Panc1 (cell line): ENCODE measurements at regions not wholly inside any gene's neighbourhood (a gene's known extent, or its start where the extent isn't known, plus 50 kb on each side); places are given as distances from the start of the nearest gene placed in this dataset.

Source experiments
- ATAC-seq: fragments of 200-7000 bp; cut with Tn5 transposase; 2 replicates; pipeline ENCODE4 v1.9.1; 2020; ENCODE audit warnings: mild to moderate bottlenecking, moderate library complexity
- BruUV-seq: library from RNA; stranded (reverse); fragments of 400-500 nt; replicated peaks from 2 replicates; lab custom pipeline; 2021; lab: Mats Ljungman, UMichigan
- CTCF ChIA-PET: fragments of 300-600 bp; sonication (Branson Sonifier 250); formaldehyde crosslinking; loops from one replicate; lab custom pipeline; 2022; ENCODE audit warnings: antibody characterized with exemption; lab: Charles Lee
- POLR2A ChIA-PET: fragments of 300-600 bp; sonication (Branson Sonifier 250); formaldehyde crosslinking; loops from one replicate; lab custom pipeline; 2022; ENCODE audit warnings: antibody characterized with exemption; lab: Charles Lee
- DNase-seq: peaks from one replicate; pipeline ENCODE4 v3.0.0-alpha.2; 2010; ENCODE audit warnings: low read depth, low spot score
- H3K27ac ChIP-seq: 2 replicates; pipeline ENCODE4 v1.5.1; 2011; ENCODE audit warnings: mild to moderate bottlenecking, low read length, inconsistent platforms
- H3K27me3 ChIP-seq: fragments of 200-500 bp; sonication (Bioruptor generic); 2 replicates; pipeline ENCODE4 v1.6.0; 2014; ENCODE audit warnings: low read length, inconsistent platforms; ENCODE audit not compliant: control insufficient read depth, insufficient read depth
- H3K36me3 ChIP-seq: fragments of 200-500 bp; sonication (Bioruptor generic); 2 replicates; pipeline ENCODE4 v1.5.1; 2014; ENCODE audit warnings: inconsistent platforms, mild to moderate bottlenecking, low read length, moderate library complexity; ENCODE audit not compliant: control insufficient read depth, insufficient read depth
- H3K4me1 ChIP-seq: 2 replicates; pipeline ENCODE4 v1.5.1; 2011; ENCODE audit warnings: inconsistent platforms, mild to moderate bottlenecking, low read length, moderate library complexity; ENCODE audit not compliant: control insufficient read depth, insufficient read depth
- H3K4me3 ChIP-seq, 2 experiments: 2 replicates each; pipeline ENCODE4 v1.5.1; 2011 to 2012; ENCODE audit warnings: low read depth in 2 of 2, low read length in 2 of 2, mild to moderate bottlenecking in 2 of 2, inconsistent platforms in 1 of 2, moderate library complexity in 1 of 2
- H3K9me3 ChIP-seq: fragments of 200-500 bp; sonication (Bioruptor generic); 2 replicates; pipeline ENCODE4 v1.5.1; 2014; ENCODE audit warnings: low read depth, mild to moderate bottlenecking, inconsistent platforms, low read length, moderate library complexity; ENCODE audit not compliant: control insufficient read depth, insufficient read depth
- POLR2AphosphoS5 ChIP-seq: IDR thresholded peaks from 2 replicates; pipeline ENCODE4 v1.6.1; 2012; ENCODE audit warnings: mild to moderate bottlenecking, low read depth, low read length, moderate library complexity
- SIN3A ChIP-seq: IDR thresholded peaks from 2 replicates; pipeline ENCODE4 v1.6.1; 2012; ENCODE audit warnings: low read depth, mild to moderate bottlenecking, low read length, moderate library complexity, borderline replicate concordance; ENCODE audit not compliant: insufficient read depth
- TCF7L2 ChIP-seq: IDR thresholded peaks from 2 replicates; pipeline ENCODE4 v1.6.1; 2011; ENCODE audit warnings: mild to moderate bottlenecking, low read depth, low read length, inconsistent platforms
- in situ Hi-C: cut with HindIII; loops from 2 replicates; pipeline ENCODE4 v1.10.0; 2016; ENCODE audit warnings: low sequenced_read_pairs, low pct_unique_long_range_greater_than_20kb
- intact Hi-C: fragments of 100-400 bp; cut with micrococcal nuclease; formaldehyde crosslinking; loops from one replicate; pipeline ENCODE4 v1.10.0; 2022; ENCODE audit not compliant: unreplicated experiment
- TF ChIP-seq, protein P1 (sequence below), 2 experiments: IDR thresholded peaks; 2 replicates each; pipeline ENCODE4 v1.6.1; 2011 to 2012; ENCODE audit warnings: low read depth in 2 of 2, control low read depth in 1 of 2, low read length in 1 of 2, mild to moderate bottlenecking in 1 of 2, moderate library complexity in 1 of 2; ENCODE audit not compliant: insufficient read depth in 1 of 2
- TF ChIP-seq, protein P2 (sequence below): fragments of 450-650 bp; IDR thresholded peaks from 2 replicates; pipeline ENCODE4 v1.5.1; 2017; ENCODE audit warnings: mild to moderate bottlenecking

DNA sequence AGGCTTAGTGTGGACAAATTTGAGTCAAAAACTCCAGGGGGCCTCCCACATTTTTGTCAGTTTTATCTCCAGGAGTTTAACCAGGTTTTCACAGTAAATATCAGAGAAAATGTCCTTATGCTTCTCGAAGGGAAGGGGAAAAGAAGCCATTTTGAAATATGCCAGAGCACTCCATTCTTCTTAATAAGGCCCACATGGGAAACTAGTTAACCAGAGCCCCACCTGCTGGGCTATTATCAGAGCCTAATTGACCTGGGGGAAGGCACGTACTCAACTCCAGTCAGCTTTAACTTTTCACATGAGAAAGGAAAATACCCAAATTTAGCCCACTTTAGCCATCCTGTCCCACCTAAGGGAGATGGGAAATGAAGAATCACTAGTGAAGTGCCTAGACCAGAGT lies 296.3 kb downstream of the PTBP2 start:
- no peak overlapping the region for H3K4me3 ChIP-seq
- H3K27ac ChIP-seq, result no peak overlapping the region
- no peaks in the 10 kb centered on the region for H3K36me3 ChIP-seq
- H3K4me1 ChIP-seq, result no peaks in the 10 kb centered on the region
- TF ChIP-seq TCF7L2, result no peak
- no peak for TF ChIP-seq SIN3A
- TF ChIP-seq, protein P1, sequence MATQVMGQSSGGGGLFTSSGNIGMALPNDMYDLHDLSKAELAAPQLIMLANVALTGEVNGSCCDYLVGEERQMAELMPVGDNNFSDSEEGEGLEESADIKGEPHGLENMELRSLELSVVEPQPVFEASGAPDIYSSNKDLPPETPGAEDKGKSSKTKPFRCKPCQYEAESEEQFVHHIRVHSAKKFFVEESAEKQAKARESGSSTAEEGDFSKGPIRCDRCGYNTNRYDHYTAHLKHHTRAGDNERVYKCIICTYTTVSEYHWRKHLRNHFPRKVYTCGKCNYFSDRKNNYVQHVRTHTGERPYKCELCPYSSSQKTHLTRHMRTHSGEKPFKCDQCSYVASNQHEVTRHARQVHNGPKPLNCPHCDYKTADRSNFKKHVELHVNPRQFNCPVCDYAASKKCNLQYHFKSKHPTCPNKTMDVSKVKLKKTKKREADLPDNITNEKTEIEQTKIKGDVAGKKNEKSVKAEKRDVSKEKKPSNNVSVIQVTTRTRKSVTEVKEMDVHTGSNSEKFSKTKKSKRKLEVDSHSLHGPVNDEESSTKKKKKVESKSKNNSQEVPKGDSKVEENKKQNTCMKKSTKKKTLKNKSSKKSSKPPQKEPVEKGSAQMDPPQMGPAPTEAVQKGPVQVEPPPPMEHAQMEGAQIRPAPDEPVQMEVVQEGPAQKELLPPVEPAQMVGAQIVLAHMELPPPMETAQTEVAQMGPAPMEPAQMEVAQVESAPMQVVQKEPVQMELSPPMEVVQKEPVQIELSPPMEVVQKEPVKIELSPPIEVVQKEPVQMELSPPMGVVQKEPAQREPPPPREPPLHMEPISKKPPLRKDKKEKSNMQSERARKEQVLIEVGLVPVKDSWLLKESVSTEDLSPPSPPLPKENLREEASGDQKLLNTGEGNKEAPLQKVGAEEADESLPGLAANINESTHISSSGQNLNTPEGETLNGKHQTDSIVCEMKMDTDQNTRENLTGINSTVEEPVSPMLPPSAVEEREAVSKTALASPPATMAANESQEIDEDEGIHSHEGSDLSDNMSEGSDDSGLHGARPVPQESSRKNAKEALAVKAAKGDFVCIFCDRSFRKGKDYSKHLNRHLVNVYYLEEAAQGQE (IDR thresholded peaks at IDR 0.05; ENCODE audit: insufficient read depth in 1 of 2, low read depth in 2 of 2, low read length in 1 of 2), result no peak
- TF ChIP-seq, protein P2, sequence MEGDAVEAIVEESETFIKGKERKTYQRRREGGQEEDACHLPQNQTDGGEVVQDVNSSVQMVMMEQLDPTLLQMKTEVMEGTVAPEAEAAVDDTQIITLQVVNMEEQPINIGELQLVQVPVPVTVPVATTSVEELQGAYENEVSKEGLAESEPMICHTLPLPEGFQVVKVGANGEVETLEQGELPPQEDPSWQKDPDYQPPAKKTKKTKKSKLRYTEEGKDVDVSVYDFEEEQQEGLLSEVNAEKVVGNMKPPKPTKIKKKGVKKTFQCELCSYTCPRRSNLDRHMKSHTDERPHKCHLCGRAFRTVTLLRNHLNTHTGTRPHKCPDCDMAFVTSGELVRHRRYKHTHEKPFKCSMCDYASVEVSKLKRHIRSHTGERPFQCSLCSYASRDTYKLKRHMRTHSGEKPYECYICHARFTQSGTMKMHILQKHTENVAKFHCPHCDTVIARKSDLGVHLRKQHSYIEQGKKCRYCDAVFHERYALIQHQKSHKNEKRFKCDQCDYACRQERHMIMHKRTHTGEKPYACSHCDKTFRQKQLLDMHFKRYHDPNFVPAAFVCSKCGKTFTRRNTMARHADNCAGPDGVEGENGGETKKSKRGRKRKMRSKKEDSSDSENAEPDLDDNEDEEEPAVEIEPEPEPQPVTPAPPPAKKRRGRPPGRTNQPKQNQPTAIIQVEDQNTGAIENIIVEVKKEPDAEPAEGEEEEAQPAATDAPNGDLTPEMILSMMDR, result no peak
- TF ChIP-seq POLR2AphosphoS5, result no peak
- no peak for ATAC-seq
- ChIA-PET CTCF (no interaction called here), POLR2A (no interaction called here)
- DNase-seq, result no peak
- no peaks in the 10 kb centered on the region for H3K27me3 ChIP-seq
- no TSS peak for BruUV-seq
- no peaks in the 10 kb centered on the region for H3K9me3 ChIP-seq
- in situ Hi-C loops (no loop called here), intact Hi-C loops (no loop called here)
